Lower leg skin (tissue), 3 donors: ENCODE measurements at regions not wholly inside any gene's neighbourhood (a gene's known extent, or its start where the extent isn't known, plus 50 kb on each side); places are given as distances from the start of the nearest gene placed in this dataset.

Experiments used
- POLR2A ChIP-seq, 2 donors: fragments of 450-650 bp; IDR thresholded peaks; one replicate each; pipeline ENCODE4 v1.6.1; 2016 to 2017; ENCODE audit warnings: antibody characterized with exemption in 2 of 2, mild to moderate bottlenecking in 1 of 2, moderate library complexity in 1 of 2
- TF ChIP-seq, protein P1 (sequence below), 3 donors: fragments of 450-650 bp; IDR thresholded peaks; one replicate each; pipeline ENCODE4 v1.5.1; 2016; ENCODE audit warnings: antibody characterized with exemption in 3 of 3, mild to moderate bottlenecking in 3 of 3, moderate library complexity in 2 of 3

DNA sequence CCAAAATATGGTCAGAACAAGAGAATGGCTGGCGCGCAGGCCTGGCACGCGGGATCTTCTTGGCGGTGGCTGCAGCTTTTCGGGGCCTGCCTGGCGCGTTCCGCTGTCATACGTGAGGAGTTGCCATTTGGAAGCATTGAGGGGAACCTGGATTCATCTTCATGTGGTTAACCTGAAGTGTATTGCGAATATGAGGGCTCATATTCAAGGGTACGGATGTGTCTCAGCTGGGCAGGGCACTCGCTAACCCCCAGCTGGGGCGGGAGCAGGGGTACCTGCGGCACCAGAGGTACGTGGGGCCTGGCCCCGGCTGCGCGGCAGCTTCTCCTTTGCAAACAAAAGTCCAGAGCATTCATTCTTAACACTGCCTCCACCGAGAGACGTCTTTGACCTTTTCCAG lies 605.6 kb downstream of the QKI start:
- TF ChIP-seq POLR2A (IDR thresholded peaks at IDR 0.05), result no peak
- TF ChIP-seq, protein P1, sequence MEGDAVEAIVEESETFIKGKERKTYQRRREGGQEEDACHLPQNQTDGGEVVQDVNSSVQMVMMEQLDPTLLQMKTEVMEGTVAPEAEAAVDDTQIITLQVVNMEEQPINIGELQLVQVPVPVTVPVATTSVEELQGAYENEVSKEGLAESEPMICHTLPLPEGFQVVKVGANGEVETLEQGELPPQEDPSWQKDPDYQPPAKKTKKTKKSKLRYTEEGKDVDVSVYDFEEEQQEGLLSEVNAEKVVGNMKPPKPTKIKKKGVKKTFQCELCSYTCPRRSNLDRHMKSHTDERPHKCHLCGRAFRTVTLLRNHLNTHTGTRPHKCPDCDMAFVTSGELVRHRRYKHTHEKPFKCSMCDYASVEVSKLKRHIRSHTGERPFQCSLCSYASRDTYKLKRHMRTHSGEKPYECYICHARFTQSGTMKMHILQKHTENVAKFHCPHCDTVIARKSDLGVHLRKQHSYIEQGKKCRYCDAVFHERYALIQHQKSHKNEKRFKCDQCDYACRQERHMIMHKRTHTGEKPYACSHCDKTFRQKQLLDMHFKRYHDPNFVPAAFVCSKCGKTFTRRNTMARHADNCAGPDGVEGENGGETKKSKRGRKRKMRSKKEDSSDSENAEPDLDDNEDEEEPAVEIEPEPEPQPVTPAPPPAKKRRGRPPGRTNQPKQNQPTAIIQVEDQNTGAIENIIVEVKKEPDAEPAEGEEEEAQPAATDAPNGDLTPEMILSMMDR (IDR thresholded peaks at IDR 0.05), result no peak
